ENCODE measurements at regions not wholly inside any gene's neighbourhood (a gene's known extent, or its start where the extent isn't known, plus 50 kb on each side); places are given as distances from the start of the nearest gene placed in this dataset.

DNA sequence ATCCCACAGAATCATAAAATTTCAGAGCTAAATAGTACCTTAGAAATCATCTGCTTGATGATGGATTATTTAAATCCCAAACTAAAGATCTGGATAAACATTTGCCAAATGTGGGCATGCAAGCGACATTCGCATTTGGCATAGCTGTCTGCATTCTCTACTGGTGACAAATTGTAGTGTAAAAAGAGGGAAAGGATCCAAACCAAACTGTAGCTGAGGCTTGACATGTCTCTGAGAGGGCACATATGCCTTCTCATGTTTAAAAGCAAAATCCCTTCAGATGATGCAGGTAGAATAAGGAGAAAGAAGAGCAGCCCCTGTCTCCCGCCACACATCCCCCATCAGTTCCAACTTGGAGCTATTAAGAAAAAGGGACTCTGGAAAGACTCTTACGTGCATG is 257.5 kb upstream of the MTNR1B start:
- CTCF ChIA-PET = interaction anchor here (1.2 kb wide), 1 partner anchor 31 kb away, joined by 3 read pairs; no protein-coding TSS in a partner anchor
- TF ChIP-seq, protein P1, sequence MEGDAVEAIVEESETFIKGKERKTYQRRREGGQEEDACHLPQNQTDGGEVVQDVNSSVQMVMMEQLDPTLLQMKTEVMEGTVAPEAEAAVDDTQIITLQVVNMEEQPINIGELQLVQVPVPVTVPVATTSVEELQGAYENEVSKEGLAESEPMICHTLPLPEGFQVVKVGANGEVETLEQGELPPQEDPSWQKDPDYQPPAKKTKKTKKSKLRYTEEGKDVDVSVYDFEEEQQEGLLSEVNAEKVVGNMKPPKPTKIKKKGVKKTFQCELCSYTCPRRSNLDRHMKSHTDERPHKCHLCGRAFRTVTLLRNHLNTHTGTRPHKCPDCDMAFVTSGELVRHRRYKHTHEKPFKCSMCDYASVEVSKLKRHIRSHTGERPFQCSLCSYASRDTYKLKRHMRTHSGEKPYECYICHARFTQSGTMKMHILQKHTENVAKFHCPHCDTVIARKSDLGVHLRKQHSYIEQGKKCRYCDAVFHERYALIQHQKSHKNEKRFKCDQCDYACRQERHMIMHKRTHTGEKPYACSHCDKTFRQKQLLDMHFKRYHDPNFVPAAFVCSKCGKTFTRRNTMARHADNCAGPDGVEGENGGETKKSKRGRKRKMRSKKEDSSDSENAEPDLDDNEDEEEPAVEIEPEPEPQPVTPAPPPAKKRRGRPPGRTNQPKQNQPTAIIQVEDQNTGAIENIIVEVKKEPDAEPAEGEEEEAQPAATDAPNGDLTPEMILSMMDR (IDR thresholded peaks at IDR 0.05; ENCODE audit: control extremely low read depth, extremely low read depth, low read depth, missing control alignments) = no peak
- DNase-seq (ENCODE audit: extremely low spot score) = no peak
- POLR2A ChIA-PET = no interaction called here

DNA sequence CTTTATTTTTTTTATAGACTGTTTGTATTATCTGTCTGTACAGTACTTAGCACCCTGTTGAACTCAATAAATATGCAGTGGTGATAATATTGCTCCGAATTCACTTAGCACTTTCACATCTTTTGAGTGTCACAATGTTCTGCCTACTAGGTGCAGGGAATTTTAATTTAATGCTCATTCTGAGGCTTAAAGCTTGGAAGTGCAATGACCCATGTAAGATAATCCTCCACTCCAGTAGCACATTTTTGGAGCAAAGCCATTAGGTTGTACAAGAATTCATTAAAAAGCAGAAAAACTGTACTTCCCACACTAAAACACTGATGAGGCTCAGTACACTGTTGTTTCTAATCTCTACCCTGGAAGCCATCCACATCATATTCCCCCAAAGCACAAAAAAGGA is 255.3 kb upstream of the MTNR1B start:
- TF ChIP-seq, protein P1 (IDR thresholded peaks at IDR 0.05; ENCODE audit: control extremely low read depth, extremely low read depth, low read depth, missing control alignments) = no peak
- ChIA-PET POLR2A (no interaction called here), CTCF (no interaction called here)
- DNase-seq (ENCODE audit: extremely low spot score) = no peak

DNA sequence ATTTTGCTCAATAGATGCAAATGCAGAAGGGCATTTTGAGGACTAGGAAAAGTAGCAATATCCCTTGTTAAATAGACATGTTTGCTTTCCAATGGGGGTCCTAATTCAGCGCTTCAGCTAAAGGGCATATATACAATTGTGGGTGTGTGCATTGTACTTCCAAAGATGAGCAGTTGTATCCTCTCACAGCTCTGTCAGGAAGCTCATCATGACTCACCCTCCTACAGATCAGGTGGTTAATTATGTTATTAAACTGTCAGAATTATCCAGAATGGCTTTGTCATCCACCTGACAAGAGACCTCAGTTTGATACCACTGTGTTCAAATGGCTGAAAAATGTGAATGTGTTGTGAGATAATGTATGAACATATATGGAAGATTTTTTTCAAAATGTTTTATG is 252.2 kb upstream of the MTNR1B start:
- ChIA-PET POLR2A (no interaction called here), CTCF (interaction anchor here (1.0 to 1.4 kb wide), 3 partner anchors 10 to 15 kb away, joined by 3 to 4 read pairs (median 3); no protein-coding TSS in a partner anchor)
- TF ChIP-seq, protein P1 (IDR thresholded peaks at IDR 0.05; ENCODE audit: control extremely low read depth, extremely low read depth, low read depth, missing control alignments) = no peak
- no peak for DNase-seq (ENCODE audit: extremely low spot score)

DNA sequence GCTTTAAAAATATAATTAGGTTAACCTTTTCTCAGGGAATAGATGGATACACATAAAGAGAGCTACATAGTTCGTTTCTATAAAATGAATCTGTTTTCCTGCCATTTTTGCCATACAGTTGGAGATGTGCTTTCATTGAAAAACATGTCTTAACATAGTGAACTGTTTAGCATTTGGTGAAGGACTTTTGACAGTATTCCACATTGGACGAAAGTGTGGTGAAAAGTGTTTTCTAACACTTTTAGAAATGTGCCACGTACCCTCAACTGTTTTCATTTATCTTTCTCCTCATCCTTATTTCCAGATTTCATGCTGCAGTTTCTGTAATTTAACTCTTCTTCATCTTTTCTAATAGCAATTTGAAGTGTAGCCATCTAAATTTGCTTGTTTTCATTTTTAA is 249.1 kb upstream of the MTNR1B start:
- no peak for DNase-seq (ENCODE audit: extremely low spot score)
- ChIA-PET POLR2A (no interaction called here), CTCF (no interaction called here)
- TF ChIP-seq, protein P1 (IDR thresholded peaks at IDR 0.05; ENCODE audit: control extremely low read depth, extremely low read depth, low read depth, missing control alignments) = no peak

DNA sequence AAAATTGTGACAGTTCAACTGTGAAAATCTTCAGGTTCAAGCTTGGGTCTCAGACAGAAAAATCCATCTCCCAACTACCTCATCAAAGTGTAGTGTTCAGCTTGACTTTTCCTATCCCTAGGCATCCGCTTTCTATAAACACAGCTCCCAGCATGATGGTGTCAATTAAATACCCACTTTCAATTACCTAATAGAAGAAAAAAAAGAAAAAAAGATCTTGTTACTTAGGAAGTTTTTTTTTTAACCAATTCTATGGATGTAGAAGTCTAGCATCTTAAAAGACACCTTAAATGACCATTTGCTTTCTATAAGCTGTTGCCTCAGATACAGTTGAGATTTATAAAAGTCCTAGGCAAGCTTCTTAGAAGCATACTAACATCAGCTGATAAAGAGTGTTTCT is 244.1 kb upstream of the MTNR1B start:
- TF ChIP-seq, protein P1 (IDR thresholded peaks at IDR 0.05; ENCODE audit: control extremely low read depth, extremely low read depth, low read depth, missing control alignments) = no peak
- DNase-seq (ENCODE audit: extremely low spot score) = no peak
- ChIA-PET CTCF (interaction anchor here (1.1 kb wide), 1 partner anchor 10 kb away, joined by 3 read pairs; no protein-coding TSS in a partner anchor), POLR2A (no interaction called here)

DNA sequence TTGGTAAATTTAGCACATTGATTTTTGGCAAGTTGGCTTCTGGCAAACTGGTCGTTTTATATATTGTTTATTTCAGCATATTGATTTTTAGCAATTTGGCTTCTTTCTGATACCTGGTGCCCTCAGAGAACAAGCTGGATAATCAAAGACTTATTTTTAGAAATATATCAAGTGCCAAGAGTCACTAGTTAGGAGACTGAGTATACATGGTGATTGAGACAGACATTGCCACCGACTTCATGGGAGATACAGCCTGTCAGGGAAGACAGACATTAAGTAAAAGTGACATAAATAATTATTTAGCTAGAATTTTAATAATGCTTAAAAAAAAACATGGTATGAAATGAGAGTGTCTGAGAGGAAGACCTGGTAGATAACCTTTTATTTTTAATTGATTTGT is 242.3 kb upstream of the MTNR1B start:
- DNase-seq (ENCODE audit: extremely low spot score) = no peak
- CTCF ChIA-PET = interaction anchor here (1.2 to 1.3 kb wide), 2 partner anchors 9 to 10 kb away, joined by 3 to 4 read pairs; no protein-coding TSS in a partner anchor
- TF ChIP-seq, protein P1 (IDR thresholded peaks at IDR 0.05; ENCODE audit: control extremely low read depth, extremely low read depth, low read depth, missing control alignments) = no peak
- POLR2A ChIA-PET = no interaction called here

DNA sequence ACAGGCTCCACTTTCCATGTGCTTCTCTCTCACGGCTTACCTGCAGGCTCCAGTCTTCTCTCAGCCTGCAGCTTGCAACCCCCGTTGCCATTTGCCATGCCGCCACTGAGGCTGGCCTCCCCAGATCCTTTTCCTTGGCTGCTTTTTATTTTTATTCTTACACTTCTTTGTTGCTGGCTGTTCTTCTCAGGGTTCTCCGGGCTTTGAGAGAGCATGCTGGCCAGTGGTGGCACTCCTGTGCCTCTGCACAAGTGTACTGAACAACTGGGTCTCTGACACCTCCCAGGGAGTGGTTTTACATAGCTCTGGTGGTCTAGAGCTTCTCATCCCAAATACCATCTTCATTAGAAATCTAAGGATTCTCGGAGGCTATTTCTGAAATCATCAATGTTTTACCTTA is 241.7 kb upstream of the MTNR1B start:
- ChIA-PET CTCF (interaction anchor here (0.9 to 1.3 kb wide), 3 partner anchors 8 to 11 kb away, joined by 3 to 4 read pairs (median 3); no protein-coding TSS in a partner anchor), POLR2A (no interaction called here)
- TF ChIP-seq, protein P1 (IDR thresholded peaks at IDR 0.05; ENCODE audit: control extremely low read depth, extremely low read depth, low read depth, missing control alignments) = no peak
- no peak for DNase-seq (ENCODE audit: extremely low spot score)
